ENCODE measurements at regions not wholly inside any gene's neighbourhood (a gene's known extent, or its start where the extent isn't known, plus 50 kb on each side); places are given as distances from the start of the nearest gene placed in this dataset.

DNA sequence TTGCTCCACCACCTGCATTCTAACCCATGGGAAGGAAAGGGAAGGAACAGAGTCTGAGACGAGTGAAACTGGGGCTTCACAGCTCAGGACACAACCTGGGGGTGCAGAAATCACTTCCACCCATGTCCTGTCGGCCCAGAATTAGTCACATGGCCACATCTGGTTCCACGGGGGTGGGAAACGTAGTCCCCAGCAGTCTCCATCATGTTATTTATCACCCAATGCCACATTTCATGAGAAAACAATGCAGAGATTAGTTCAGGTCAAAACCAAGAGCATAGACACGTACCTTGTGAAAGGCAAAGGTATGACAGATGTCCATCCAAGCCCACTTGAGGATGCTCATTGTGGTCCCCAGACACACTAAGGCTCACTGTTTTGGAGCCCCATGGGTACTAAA, 125.1 kb downstream of the MED10 start:
- DNase-seq = no peak
- no peak overlapping the region for H3K4me3 Mint-ChIP-seq (ENCODE audit: unreplicated experiment)
- H3K36me3 Mint-ChIP-seq (ENCODE audit: unreplicated experiment) = peaks cover 5% of the 10 kb centered on the region
- peaks cover 3% of the 10 kb centered on the region for H3K9me3 Mint-ChIP-seq (ENCODE audit: unreplicated experiment)
- H3K4me1 Mint-ChIP-seq (ENCODE audit: low read depth, unreplicated experiment) = peaks cover 2% of the 10 kb centered on the region
- TF ChIP-seq, protein P1, sequence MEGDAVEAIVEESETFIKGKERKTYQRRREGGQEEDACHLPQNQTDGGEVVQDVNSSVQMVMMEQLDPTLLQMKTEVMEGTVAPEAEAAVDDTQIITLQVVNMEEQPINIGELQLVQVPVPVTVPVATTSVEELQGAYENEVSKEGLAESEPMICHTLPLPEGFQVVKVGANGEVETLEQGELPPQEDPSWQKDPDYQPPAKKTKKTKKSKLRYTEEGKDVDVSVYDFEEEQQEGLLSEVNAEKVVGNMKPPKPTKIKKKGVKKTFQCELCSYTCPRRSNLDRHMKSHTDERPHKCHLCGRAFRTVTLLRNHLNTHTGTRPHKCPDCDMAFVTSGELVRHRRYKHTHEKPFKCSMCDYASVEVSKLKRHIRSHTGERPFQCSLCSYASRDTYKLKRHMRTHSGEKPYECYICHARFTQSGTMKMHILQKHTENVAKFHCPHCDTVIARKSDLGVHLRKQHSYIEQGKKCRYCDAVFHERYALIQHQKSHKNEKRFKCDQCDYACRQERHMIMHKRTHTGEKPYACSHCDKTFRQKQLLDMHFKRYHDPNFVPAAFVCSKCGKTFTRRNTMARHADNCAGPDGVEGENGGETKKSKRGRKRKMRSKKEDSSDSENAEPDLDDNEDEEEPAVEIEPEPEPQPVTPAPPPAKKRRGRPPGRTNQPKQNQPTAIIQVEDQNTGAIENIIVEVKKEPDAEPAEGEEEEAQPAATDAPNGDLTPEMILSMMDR (IDR thresholded peaks at IDR 0.05; ENCODE audit: partially characterized antibody, unreplicated experiment) = no peak
- H3K27me3 Mint-ChIP-seq (ENCODE audit: unreplicated experiment) = no peaks in the 10 kb centered on the region
- no peak overlapping the region for H3K27ac Mint-ChIP-seq (ENCODE audit: unreplicated experiment)

DNA sequence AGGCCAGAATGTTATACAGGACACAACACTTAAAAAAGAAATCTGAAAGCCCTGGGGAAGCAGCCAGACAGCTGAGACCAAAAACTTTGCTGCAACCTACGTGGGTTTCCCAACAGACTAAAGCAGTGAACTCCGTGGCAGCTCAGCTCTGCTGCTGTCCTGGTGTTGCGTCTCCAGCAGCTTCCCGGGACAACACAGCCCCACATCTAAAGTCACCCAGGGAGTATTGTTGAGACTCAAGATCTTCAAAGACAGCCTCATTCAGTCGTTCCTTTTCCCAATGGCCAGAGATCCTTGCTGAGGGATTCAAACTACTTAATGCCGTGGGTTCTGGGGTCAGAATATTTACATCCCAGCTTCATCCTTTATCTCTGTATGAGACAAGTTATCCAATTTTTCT, 125.8 kb downstream of the MED10 start:
- no peak for DNase-seq
- TF ChIP-seq, protein P1 (IDR thresholded peaks at IDR 0.05; ENCODE audit: partially characterized antibody, unreplicated experiment) = no peak
- Mint-ChIP-seq H3K36me3 (ENCODE audit: unreplicated experiment) (peaks cover 5% of the 10 kb centered on the region), H3K27me3 (ENCODE audit: unreplicated experiment) (no peaks in the 10 kb centered on the region), H3K27ac (ENCODE audit: unreplicated experiment) (no peak overlapping the region), H3K4me1 (ENCODE audit: low read depth, unreplicated experiment) (peaks cover 2% of the 10 kb centered on the region), H3K9me3 (ENCODE audit: unreplicated experiment) (peaks cover 3% of the 10 kb centered on the region), H3K4me3 (ENCODE audit: unreplicated experiment) (no peak overlapping the region)

DNA sequence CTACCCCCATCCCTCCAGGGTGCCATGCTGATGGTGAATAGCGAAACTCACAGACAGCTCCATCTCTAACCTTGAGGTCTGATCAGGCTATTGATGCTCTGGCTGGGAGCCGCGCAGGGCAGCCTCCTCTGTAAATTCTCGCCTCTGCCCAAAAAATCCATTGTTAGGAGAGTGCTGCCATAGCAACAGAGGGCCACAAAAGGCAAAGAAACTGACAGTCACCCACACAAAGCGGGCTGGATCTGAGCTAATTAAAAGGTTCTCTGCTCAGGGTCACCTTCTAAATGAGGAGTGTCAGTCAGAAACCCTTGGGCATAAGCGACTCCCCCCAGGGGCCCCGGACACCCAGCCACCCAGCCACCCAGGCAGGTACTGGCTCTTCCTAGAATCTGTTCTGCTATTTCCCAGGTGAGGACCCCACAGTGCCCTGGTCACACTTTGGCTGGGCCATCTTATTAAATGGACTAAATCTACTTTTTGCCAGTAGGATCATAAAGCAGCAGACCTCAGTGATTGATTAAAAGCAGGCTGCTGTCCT, 126.7 kb downstream of the MED10 start:
- TF ChIP-seq, protein P1 (IDR thresholded peaks at IDR 0.05; ENCODE audit: partially characterized antibody, unreplicated experiment) = no peak
- no peaks in the 10 kb centered on the region for H3K27me3 Mint-ChIP-seq (ENCODE audit: unreplicated experiment)
- H3K27ac Mint-ChIP-seq (ENCODE audit: unreplicated experiment) = no peak overlapping the region
- peaks cover 2% of the 10 kb centered on the region for H3K4me1 Mint-ChIP-seq (ENCODE audit: low read depth, unreplicated experiment)
- H3K36me3 Mint-ChIP-seq (ENCODE audit: unreplicated experiment) = no peaks in the 10 kb centered on the region
- H3K9me3 Mint-ChIP-seq (ENCODE audit: unreplicated experiment) = peaks cover 2% of the 10 kb centered on the region
- DNase-seq = no peak
- H3K4me3 Mint-ChIP-seq (ENCODE audit: unreplicated experiment) = no peak overlapping the region

DNA sequence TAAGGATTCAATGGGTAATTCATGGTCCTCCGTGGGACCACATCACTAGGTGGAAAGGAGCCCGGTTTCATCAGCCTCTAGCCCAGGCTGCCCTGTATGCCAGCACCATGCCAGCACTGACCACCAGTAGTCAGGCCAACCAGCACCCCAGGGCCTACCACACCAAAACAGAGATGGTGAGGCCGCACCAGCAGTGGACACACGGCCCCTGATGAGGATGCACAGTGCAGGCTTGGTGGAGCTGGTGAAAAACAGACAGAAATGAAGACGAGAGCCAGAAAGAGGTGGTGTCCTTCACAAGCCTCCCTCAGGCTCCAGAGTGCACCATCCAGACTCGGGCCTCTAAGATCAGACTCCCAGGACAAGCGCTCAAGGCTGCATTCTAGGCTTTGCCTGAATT, 128.2 kb downstream of the MED10 start:
- peaks cover 2% of the 10 kb centered on the region for H3K9me3 Mint-ChIP-seq (ENCODE audit: unreplicated experiment)
- H3K4me1 Mint-ChIP-seq (ENCODE audit: low read depth, unreplicated experiment) = peaks cover 2% of the 10 kb centered on the region
- H3K27ac Mint-ChIP-seq (ENCODE audit: unreplicated experiment) = no peak overlapping the region
- TF ChIP-seq, protein P1 (IDR thresholded peaks at IDR 0.05; ENCODE audit: partially characterized antibody, unreplicated experiment) = no peak
- no peaks in the 10 kb centered on the region for H3K27me3 Mint-ChIP-seq (ENCODE audit: unreplicated experiment)
- H3K4me3 Mint-ChIP-seq (ENCODE audit: unreplicated experiment) = no peak overlapping the region
- H3K36me3 Mint-ChIP-seq (ENCODE audit: unreplicated experiment) = no peaks in the 10 kb centered on the region
- DNase-seq = no peak

DNA sequence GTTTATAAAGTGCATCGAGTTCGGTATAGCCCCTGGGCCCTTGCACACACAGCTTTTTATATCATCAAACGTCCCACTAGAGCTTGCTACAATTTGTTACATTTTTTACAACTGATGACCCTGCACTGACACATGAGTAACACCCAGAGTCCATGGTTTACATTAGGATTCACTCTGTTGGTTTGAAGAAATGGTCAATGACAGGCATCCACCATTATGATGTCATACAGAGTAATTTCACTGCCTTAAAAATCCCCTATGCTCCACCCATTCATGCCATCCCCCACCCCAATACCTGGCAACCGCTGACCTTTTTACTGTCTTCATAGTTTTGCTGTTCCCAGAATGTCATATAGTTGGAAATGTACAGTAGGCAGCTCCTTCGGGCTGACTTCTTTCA, 130.2 kb downstream of the MED10 start:
- Mint-ChIP-seq H3K9me3 (ENCODE audit: unreplicated experiment) (peaks cover 2% of the 10 kb centered on the region), H3K4me3 (ENCODE audit: unreplicated experiment) (no peak overlapping the region), H3K36me3 (ENCODE audit: unreplicated experiment) (no peaks in the 10 kb centered on the region), H3K27ac (ENCODE audit: unreplicated experiment) (no peak overlapping the region), H3K4me1 (ENCODE audit: low read depth, unreplicated experiment) (no peaks in the 10 kb centered on the region), H3K27me3 (ENCODE audit: unreplicated experiment) (no peaks in the 10 kb centered on the region)
- DNase-seq = no peak
- TF ChIP-seq, protein P1 (IDR thresholded peaks at IDR 0.05; ENCODE audit: partially characterized antibody, unreplicated experiment) = no peak

All from glutamatergic neuron (in vitro differentiated cells).